PC-3 (cell line): ENCODE measurements at regions not wholly inside any gene's neighbourhood (a gene's known extent, or its start where the extent isn't known, plus 50 kb on each side); places are given as distances from the start of the nearest gene placed in this dataset.

Source experiments
- ATAC-seq: fragments of 200-7000 bp; cut with Tn5 transposase; 2 replicates; pipeline ENCODE4 v1.9.1; 2020; ENCODE audit warnings: mild to moderate bottlenecking, moderate library complexity
- BruUV-seq: library from RNA; stranded (reverse); fragments of 400-500 nt; replicated peaks from 2 replicates; lab custom pipeline; 2021; lab: Mats Ljungman, UMichigan
- CTCF ChIA-PET: fragments of 300-600 bp; sonication (Branson Sonifier 250); formaldehyde crosslinking; loops from one replicate; lab custom pipeline; 2022; ENCODE audit warnings: antibody characterized with exemption; lab: Charles Lee
- POLR2A ChIA-PET: fragments of 300-600 bp; sonication (Branson Sonifier 250); formaldehyde crosslinking; loops from one replicate; lab custom pipeline; 2022; ENCODE audit warnings: antibody characterized with exemption; ENCODE audit not compliant: unreplicated experiment; lab: Charles Lee
- DNase-seq: peaks from one replicate; pipeline ENCODE4 v3.0.0-alpha.2; 2015
- H2AFZ ChIP-seq: fragments of 300-600 bp; sonication (generic); 2 replicates; pipeline ENCODE4 v1.6.0; 2016; ENCODE audit warnings: antibody characterized with exemption, low read length
- H3F3A ChIP-seq: fragments of 300-600 bp; sonication (generic); one replicate; pipeline ENCODE4 v1.6.0; 2017; ENCODE audit warnings: antibody characterized with exemption, low read length, control low read depth, mild to moderate bottlenecking; ENCODE audit not compliant: unreplicated experiment
- H3K27ac ChIP-seq: fragments of 300-600 bp; sonication (generic); 2 replicates; pipeline ENCODE4 v1.5.1; 2016; ENCODE audit warnings: mild to moderate bottlenecking, low read length
- H3K27me3 ChIP-seq: fragments of 300-600 bp; sonication (generic); 2 replicates; pipeline ENCODE4 v1.6.1; 2016; ENCODE audit warnings: low read length, mixed read lengths
- H3K36me3 ChIP-seq: fragments of 300-600 bp; sonication (generic); 2 replicates; pipeline ENCODE4 v1.6.1; 2016; ENCODE audit warnings: low read depth, mixed run types, low read length, mixed read lengths
- H3K4me1 ChIP-seq: fragments of 300-600 bp; sonication (generic); 2 replicates; pipeline ENCODE4 v1.5.1; 2016; ENCODE audit warnings: low read length; ENCODE audit not compliant: insufficient read depth
- H3K4me2 ChIP-seq: fragments of 300-600 bp; sonication (generic); 2 replicates; pipeline ENCODE4 v1.6.0; 2016; ENCODE audit warnings: low read length
- H3K4me3 ChIP-seq: fragments of 300-600 bp; sonication (generic); 2 replicates; pipeline ENCODE4 v1.5.1; 2016; ENCODE audit warnings: mild to moderate bottlenecking, low read length, mixed read lengths
- H3K79me2 ChIP-seq: fragments of 300-600 bp; sonication (generic); 2 replicates; pipeline ENCODE4 v1.6.1; 2017; ENCODE audit warnings: low read length, mixed read lengths
- H3K9ac ChIP-seq: fragments of 300-600 bp; sonication (generic); 2 replicates; pipeline ENCODE4 v1.6.0; 2016; ENCODE audit warnings: mild to moderate bottlenecking, low read length
- H3K9me2 ChIP-seq: fragments of 300-600 bp; sonication (generic); replicated peaks from 2 replicates; pipeline ENCODE4 v1.6.1; 2016; ENCODE audit warnings: mixed run types, low read length, mixed read lengths
- H3K9me3 ChIP-seq: fragments of 300-600 bp; sonication (generic); 2 replicates; pipeline ENCODE4 v1.6.1; 2016; ENCODE audit warnings: low read length, mixed read lengths
- H4K20me1 ChIP-seq: fragments of 300-600 bp; sonication (generic); 2 replicates; pipeline ENCODE4 v1.6.1; 2016; ENCODE audit warnings: low read length, mixed read lengths
- EZH2 ChIP-seq: fragments of 300-600 bp; sonication (generic); IDR thresholded peaks from one replicate; pipeline ENCODE4 v1.6.1; 2017; ENCODE audit warnings: antibody characterized with exemption, mild to moderate bottlenecking, low read length; ENCODE audit not compliant: unreplicated experiment
- EZH2phosphoT487 ChIP-seq: fragments of 300-600 bp; sonication (generic); IDR thresholded peaks from 2 replicates; pipeline ENCODE4 v1.6.1; 2018; ENCODE audit warnings: mild to moderate bottlenecking, antibody characterized with exemption, low read length, borderline replicate concordance
- intact Hi-C: fragments of 100-400 bp; cut with micrococcal nuclease; formaldehyde crosslinking; loops from 2 replicates; pipeline ENCODE4 v1.9.0; 2023
- TF ChIP-seq, protein P1 (sequence below): fragments of 300-600 bp; sonication (generic); conservative IDR thresholded peaks from 2 replicates; pipeline ENCODE4 v1.5.1; 2017; ENCODE audit warnings: antibody characterized with exemption, low read depth, mild to moderate bottlenecking, low read length

GRCh38 chr1:105359457-105359856, 1609.8 kb downstream of the AMY1C start:
- H3K9ac ChIP-seq: no peak overlapping the region
- H3K4me2 ChIP-seq: no peak overlapping the region
- BruUV-seq: no TSS peak
- H4K20me1 ChIP-seq: no peaks in the 10 kb centered on the region
- no peaks in the 10 kb centered on the region for H3K27me3 ChIP-seq
- H2AFZ ChIP-seq: no peak overlapping the region
- H3K4me3 ChIP-seq: no peak overlapping the region
- CTCF ChIA-PET: no interaction called here
- no peak overlapping the region for H3K27ac ChIP-seq
- DNase-seq (no peak), ATAC-seq (no peak)
- POLR2A ChIA-PET: no interaction called here
- no peaks in the 10 kb centered on the region for H3K4me1 ChIP-seq
- no peaks in the 10 kb centered on the region for H3K9me2 ChIP-seq
- no peaks in the 10 kb centered on the region for H3F3A ChIP-seq
- intact Hi-C loops: no loop called here
- no peaks in the 10 kb centered on the region for H3K36me3 ChIP-seq
- no peaks in the 10 kb centered on the region for H3K9me3 ChIP-seq
- no peaks in the 10 kb centered on the region for H3K79me2 ChIP-seq
- TF ChIP-seq, protein P1, sequence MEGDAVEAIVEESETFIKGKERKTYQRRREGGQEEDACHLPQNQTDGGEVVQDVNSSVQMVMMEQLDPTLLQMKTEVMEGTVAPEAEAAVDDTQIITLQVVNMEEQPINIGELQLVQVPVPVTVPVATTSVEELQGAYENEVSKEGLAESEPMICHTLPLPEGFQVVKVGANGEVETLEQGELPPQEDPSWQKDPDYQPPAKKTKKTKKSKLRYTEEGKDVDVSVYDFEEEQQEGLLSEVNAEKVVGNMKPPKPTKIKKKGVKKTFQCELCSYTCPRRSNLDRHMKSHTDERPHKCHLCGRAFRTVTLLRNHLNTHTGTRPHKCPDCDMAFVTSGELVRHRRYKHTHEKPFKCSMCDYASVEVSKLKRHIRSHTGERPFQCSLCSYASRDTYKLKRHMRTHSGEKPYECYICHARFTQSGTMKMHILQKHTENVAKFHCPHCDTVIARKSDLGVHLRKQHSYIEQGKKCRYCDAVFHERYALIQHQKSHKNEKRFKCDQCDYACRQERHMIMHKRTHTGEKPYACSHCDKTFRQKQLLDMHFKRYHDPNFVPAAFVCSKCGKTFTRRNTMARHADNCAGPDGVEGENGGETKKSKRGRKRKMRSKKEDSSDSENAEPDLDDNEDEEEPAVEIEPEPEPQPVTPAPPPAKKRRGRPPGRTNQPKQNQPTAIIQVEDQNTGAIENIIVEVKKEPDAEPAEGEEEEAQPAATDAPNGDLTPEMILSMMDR: no peak
- TF ChIP-seq EZH2 (no peak), EZH2phosphoT487 (no peak)

DNA sequence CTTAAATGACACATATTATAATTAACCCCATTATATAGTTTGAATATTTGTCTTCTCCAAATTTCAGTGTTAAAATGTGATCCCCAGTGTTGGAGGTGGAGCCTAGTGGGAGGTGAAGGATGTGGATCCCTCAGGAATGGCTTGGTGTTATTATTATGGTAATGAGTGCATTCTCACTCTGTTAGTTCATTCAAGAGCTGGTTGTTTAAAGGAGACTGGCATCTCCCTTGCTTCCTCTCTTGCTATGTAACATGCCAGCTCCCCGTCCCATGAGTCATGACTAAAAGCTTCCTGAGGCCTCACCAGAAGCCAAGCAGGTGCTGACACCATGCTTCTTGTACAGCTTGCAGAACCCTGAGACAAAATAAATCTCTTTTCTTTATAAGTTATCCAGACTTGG, 1612.7 kb downstream of the AMY1C start:
- no peaks in the 10 kb centered on the region for H3K36me3 ChIP-seq
- H3K79me2 ChIP-seq: no peaks in the 10 kb centered on the region
- CTCF ChIA-PET: no interaction called here
- no peak overlapping the region for H3K4me3 ChIP-seq
- no TSS peak for BruUV-seq
- H3F3A ChIP-seq: no peaks in the 10 kb centered on the region
- intact Hi-C loops: no loop called here
- H3K4me1 ChIP-seq: no peaks in the 10 kb centered on the region
- no peaks in the 10 kb centered on the region for H4K20me1 ChIP-seq
- H3K27ac ChIP-seq: no peak overlapping the region
- POLR2A ChIA-PET: no interaction called here
- no peaks in the 10 kb centered on the region for H3K9me2 ChIP-seq
- ATAC-seq (no peak), DNase-seq (no peak)
- peaks cover 5% of the 10 kb centered on the region; the same call in 1 of the 2 replicates for H3K27me3 ChIP-seq
- no peak overlapping the region for H2AFZ ChIP-seq
- H3K9ac ChIP-seq: no peak overlapping the region
- no peak overlapping the region for H3K4me2 ChIP-seq
- TF ChIP-seq EZH2phosphoT487 (no peak), EZH2 (no peak)
- TF ChIP-seq, protein P1: no peak
- H3K9me3 ChIP-seq: no peaks in the 10 kb centered on the region

DNA sequence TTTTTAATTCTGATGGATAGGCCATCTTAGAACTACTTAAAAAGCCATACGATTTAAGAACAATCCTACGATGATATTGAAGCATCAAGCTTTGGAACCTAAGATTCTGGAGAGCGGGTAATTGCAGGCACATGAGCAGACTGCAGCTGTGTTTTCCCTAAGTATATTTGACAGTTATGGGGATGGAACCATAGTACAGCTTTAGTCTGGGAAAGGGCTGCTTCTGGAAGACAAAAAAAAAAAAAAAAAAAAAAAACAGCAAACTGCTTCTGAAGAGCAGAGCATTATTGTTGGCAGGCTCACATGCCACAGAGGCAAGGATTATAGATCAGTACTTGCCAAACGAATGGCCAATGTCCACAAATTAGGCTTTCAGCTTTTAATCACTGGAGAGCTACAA, 1618.7 kb downstream of the AMY1C start:
- Histone ChIP-seq H3K4me1 (no peaks in the 10 kb centered on the region), H3K9me2 (no peaks in the 10 kb centered on the region), H3K27ac (no peak overlapping the region), H2AFZ (no peak overlapping the region), H3K79me2 (no peaks in the 10 kb centered on the region), H3F3A (no peaks in the 10 kb centered on the region), H3K36me3 (no peaks in the 10 kb centered on the region), H3K27me3 (peaks cover 5% of the 10 kb centered on the region; the same call in 1 of the 2 replicates), H3K4me2 (no peak overlapping the region), H3K4me3 (no peak overlapping the region), H3K9ac (no peak overlapping the region), H3K9me3 (no peaks in the 10 kb centered on the region), H4K20me1 (no peaks in the 10 kb centered on the region)
- POLR2A ChIA-PET: interaction anchor here (0.6 kb wide), 1 partner anchor 561 kb away, joined by 7 read pairs; no protein-coding TSS in a partner anchor
- ATAC-seq (no peak), DNase-seq (no peak)
- BruUV-seq: no TSS peak
- intact Hi-C loops: no loop called here
- no peak for TF ChIP-seq EZH2
- TF ChIP-seq, protein P1: no peak
- TF ChIP-seq EZH2phosphoT487: no peak
- CTCF ChIA-PET: no interaction called here
